ENCODE measurements at regions not wholly inside any gene's neighbourhood (a gene's known extent, or its start where the extent isn't known, plus 50 kb on each side); places are given as distances from the start of the nearest gene placed in this dataset.

DNA sequence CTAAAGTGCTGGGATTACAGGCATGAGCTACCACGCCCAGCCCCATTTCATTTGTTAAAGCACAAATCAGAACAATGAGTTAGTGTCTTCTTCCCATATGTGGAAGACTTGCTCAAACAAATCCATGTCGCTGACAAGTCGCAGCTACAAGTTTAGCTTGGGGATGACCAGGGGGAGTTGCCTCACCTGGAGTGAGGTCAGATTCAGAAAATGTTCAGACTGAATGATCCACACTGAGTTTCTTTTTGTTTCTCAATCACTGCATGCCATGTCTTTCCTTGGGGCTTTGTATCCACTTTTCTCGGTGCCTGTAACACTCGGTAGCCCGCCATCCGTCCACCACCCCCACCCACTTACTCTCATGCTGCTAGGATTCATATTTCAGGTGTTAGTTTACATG is 437.3 kb upstream of the DYNLRB2 start:
- Histone ChIP-seq H3K27ac (ENCODE audit: low read depth, low read length) (no peak overlapping the region), H3K27me3 (ENCODE audit: control insufficient read depth, insufficient read depth, low read length, poor library complexity, severe bottlenecking) (no peaks in the 10 kb centered on the region), H3K9me3 (ENCODE audit: control insufficient read depth, low read length) (no peaks in the 10 kb centered on the region), H3K4me1 (ENCODE audit: control insufficient read depth, insufficient read depth, low read length) (no peaks in the 10 kb centered on the region), H3K9ac (ENCODE audit: extremely low read depth, low read length, poor library complexity, severe bottlenecking) (no peak overlapping the region), H3K36me3 (ENCODE audit: control insufficient read depth, insufficient read depth, low read length) (no peaks in the 10 kb centered on the region), H3K4me3 (ENCODE audit: low read length) (no peak overlapping the region)
- no peak overlapping the region for H3K27ac Mint-ChIP-seq
- H3K4me3 Mint-ChIP-seq: no peak overlapping the region
- H3K27me3 Mint-ChIP-seq (ENCODE audit: insufficient read depth): no peaks in the 10 kb centered on the region
- no peak for DNase-seq
- WGBS, 2 experiments (ENCODE audit: insufficient coverage in 1 of 2, insufficient read length in 1 of 2): 88 to 97% methylated on average over 4 to 7 of the region's 7 CpGs
- H3K36me3 Mint-ChIP-seq (ENCODE audit: low read depth): no peaks in the 10 kb centered on the region
- no peaks in the 10 kb centered on the region for H3K9me3 Mint-ChIP-seq
- peaks cover 32% of the 10 kb centered on the region for H3K4me1 Mint-ChIP-seq
- TF ChIP-seq, protein P1, sequence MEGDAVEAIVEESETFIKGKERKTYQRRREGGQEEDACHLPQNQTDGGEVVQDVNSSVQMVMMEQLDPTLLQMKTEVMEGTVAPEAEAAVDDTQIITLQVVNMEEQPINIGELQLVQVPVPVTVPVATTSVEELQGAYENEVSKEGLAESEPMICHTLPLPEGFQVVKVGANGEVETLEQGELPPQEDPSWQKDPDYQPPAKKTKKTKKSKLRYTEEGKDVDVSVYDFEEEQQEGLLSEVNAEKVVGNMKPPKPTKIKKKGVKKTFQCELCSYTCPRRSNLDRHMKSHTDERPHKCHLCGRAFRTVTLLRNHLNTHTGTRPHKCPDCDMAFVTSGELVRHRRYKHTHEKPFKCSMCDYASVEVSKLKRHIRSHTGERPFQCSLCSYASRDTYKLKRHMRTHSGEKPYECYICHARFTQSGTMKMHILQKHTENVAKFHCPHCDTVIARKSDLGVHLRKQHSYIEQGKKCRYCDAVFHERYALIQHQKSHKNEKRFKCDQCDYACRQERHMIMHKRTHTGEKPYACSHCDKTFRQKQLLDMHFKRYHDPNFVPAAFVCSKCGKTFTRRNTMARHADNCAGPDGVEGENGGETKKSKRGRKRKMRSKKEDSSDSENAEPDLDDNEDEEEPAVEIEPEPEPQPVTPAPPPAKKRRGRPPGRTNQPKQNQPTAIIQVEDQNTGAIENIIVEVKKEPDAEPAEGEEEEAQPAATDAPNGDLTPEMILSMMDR (conservative IDR thresholded peaks at IDR 0.05): no peak

DNA sequence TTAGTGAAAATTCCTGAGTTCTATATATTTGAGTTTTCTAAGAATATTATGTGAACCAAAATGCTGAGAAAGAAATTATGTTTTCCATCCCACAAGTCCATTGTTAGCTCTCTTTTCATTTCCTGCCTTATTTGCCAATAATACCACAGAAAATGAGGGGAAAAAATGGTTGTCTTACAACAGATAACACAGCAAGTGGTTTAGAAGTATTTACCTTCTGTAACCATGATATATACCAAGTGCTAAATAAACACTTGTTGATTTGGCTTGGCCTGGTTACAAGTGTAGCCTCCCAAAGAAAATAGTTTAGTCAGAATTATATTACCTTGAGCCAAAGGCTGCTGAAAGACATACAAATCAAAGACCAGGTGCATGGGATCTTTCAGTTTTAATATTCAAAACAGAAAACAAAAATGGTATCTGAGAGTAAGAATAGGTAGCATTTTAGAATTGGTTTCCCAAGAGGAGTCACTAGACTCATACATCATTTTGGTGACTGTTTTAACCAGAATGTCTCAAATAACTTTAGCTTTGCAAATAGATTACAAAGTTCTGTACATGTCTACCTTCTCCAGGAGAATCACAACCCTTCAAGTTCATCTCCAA is 439.8 kb upstream of the DYNLRB2 start:
- Mint-ChIP-seq H3K4me3 (no peak overlapping the region), H3K27ac (no peak overlapping the region), H3K9me3 (peaks cover 4% of the 10 kb centered on the region), H3K36me3 (ENCODE audit: low read depth) (no peaks in the 10 kb centered on the region), H3K4me1 (peaks cover 26% of the 10 kb centered on the region), H3K27me3 (ENCODE audit: insufficient read depth) (peaks cover 2% of the 10 kb centered on the region)
- TF ChIP-seq, protein P1 (conservative IDR thresholded peaks at IDR 0.05): no peak
- H3K9ac ChIP-seq (ENCODE audit: extremely low read depth, low read length, poor library complexity, severe bottlenecking): no peak overlapping the region
- H3K36me3 ChIP-seq (ENCODE audit: control insufficient read depth, insufficient read depth, low read length): no peaks in the 10 kb centered on the region
- no peak overlapping the region for H3K27ac ChIP-seq (ENCODE audit: low read depth, low read length)
- peak overlapping the region; percentile 48 for H3K4me3 ChIP-seq (ENCODE audit: low read length)
- H3K27me3 ChIP-seq (ENCODE audit: control insufficient read depth, insufficient read depth, low read length, poor library complexity, severe bottlenecking): no peaks in the 10 kb centered on the region
- DNase-seq: no peak
- H3K9me3 ChIP-seq (ENCODE audit: control insufficient read depth, low read length): peaks cover 13% of the 10 kb centered on the region
- no peaks in the 10 kb centered on the region for H3K4me1 ChIP-seq (ENCODE audit: control insufficient read depth, insufficient read depth, low read length)

DNA sequence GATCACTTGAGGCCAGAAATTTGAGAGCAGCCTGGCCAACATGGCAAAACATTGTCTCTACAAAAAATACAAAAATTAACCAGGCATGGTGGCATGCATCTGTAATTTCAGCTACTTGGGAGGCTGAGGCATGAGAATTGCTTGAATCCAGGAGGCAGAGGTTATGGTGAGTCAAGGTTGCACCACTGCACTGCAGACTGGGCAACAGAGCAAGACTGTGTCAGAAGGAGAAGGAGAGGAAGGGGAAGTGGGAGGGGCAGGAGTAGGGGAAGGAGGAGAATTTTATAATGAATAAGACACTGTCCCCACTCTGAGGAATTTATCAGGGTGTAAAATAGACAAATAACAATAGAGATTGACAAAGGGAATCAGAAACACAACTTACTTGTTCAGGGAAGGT is 440.6 kb upstream of the DYNLRB2 start:
- Mint-ChIP-seq H3K27ac (no peak overlapping the region), H3K9me3 (peaks cover 4% of the 10 kb centered on the region), H3K36me3 (ENCODE audit: low read depth) (no peaks in the 10 kb centered on the region), H3K4me3 (no peak overlapping the region), H3K27me3 (ENCODE audit: insufficient read depth) (peaks cover 2% of the 10 kb centered on the region), H3K4me1 (peaks cover 23% of the 10 kb centered on the region)
- peaks cover 13% of the 10 kb centered on the region for H3K9me3 ChIP-seq (ENCODE audit: control insufficient read depth, low read length)
- H3K27ac ChIP-seq (ENCODE audit: low read depth, low read length): no peak overlapping the region
- DNase-seq: no peak
- TF ChIP-seq, protein P1 (conservative IDR thresholded peaks at IDR 0.05): no peak
- H3K36me3 ChIP-seq (ENCODE audit: control insufficient read depth, insufficient read depth, low read length): no peaks in the 10 kb centered on the region
- no peak overlapping the region for H3K4me3 ChIP-seq (ENCODE audit: low read length)
- no peak overlapping the region for H3K9ac ChIP-seq (ENCODE audit: extremely low read depth, low read length, poor library complexity, severe bottlenecking)
- no peaks in the 10 kb centered on the region for H3K27me3 ChIP-seq (ENCODE audit: control insufficient read depth, insufficient read depth, low read length, poor library complexity, severe bottlenecking)
- no peaks in the 10 kb centered on the region for H3K4me1 ChIP-seq (ENCODE audit: control insufficient read depth, insufficient read depth, low read length)
